Activated T-helper 2 cell treated with anti-CD3 and anti-CD28 coated beads, Interferon-gamma antibody, Interleukin-2, Interleukin-4, amounts not matched to agents 10 μg/mL and 5 μg/mL and 100 μg/mL, durations not matched to agents 14 hours and 24 hours and 36 hours (primary cell): ENCODE measurements at regions not wholly inside any gene's neighbourhood (a gene's known extent, or its start where the extent isn't known, plus 50 kb on each side); places are given as distances from the start of the nearest gene placed in this dataset.
"Not testable (repeated sequence)": the region's sequence is repeated elsewhere in the genome, so short reads cannot be mapped to it uniquely, and the experiment has no call there.

ENCODE experiments used
- DNase-seq: peaks from one replicate; pipeline ENCODE4 v3.0.0; 2021; ENCODE audit warnings: low spot score
- H3K27ac Mint-ChIP-seq: one replicate; pipeline ENCODE4 v1.8.0; 2021; ENCODE audit warnings: mixed read lengths
- H3K27me3 Mint-ChIP-seq: one replicate; pipeline ENCODE4 v1.8.0; 2021; ENCODE audit warnings: low read depth, mixed read lengths
- H3K36me3 Mint-ChIP-seq: one replicate; pipeline ENCODE4 v1.8.0; 2021; ENCODE audit warnings: low read depth, mixed read lengths
- H3K4me1 Mint-ChIP-seq: one replicate; pipeline ENCODE4 v1.8.0; 2021; ENCODE audit warnings: low read depth, mixed read lengths
- H3K4me3 Mint-ChIP-seq: one replicate; pipeline ENCODE4 v1.8.0; 2021; ENCODE audit warnings: low read depth, mild to moderate bottlenecking, moderate library complexity, mixed read lengths
- H3K9me3 Mint-ChIP-seq: one replicate; pipeline ENCODE4 v1.8.0; 2021; ENCODE audit warnings: mixed read lengths
- intact Hi-C: fragments of 100-400 bp; cut with micrococcal nuclease; formaldehyde crosslinking; loops from one replicate; pipeline ENCODE4 v1.15.1; 2023

DNA sequence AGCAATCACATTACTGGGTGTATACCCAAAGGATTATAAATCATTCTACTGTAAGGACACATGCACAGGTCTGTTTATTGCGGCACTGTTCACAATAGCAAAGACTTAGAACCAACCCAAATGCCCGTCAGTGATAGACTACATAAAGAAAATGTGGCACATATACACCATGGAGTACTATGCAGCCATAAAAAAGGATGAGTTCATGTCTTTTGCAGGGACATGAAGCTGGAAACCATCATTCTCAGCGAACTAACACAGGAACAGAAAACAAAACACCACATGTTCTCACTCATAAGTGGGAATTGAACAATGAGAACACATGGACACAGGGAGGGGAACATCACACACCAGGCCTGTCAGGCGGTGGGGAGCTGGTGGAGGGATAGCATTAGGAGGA, 313.9 kb upstream of the NCKAP5 start:
- intact Hi-C loops, result loop anchor here (10.0 kb wide), 1 partner anchor 533 kb away; no protein-coding TSS in a partner anchor
- H3K4me3 Mint-ChIP-seq, H3K36me3 Mint-ChIP-seq: not testable (repeated sequence)

DNA sequence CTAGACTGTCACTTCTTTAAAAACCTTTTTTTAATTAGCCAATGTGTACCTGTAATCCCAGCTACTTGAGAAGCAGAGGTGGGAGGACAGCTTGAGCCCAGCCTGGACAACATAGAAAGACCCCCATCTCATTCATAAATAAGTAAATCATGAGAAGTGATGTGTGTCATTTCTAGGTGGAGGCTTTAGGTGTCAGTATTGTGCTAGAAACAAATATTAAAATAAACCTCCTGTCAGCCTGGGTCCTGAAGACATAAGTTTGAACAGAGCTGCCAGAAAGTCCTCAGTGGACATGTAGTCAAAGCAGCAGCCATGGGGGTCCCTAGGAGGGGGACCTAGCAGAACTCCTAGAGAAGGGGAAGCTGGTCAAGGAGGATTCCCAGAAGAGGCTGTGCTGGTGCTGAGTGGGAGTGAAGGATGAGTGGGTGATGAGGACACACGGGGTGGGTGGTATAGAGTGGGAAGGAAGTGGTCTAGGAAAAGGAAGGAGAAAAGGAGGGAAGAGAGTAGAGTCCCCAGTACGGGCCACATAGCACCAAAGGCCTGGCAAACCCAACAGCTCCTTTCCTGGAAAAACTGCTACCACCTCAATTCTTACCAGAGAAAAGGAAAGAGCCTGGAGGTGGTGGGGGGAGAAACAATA, 316.6 kb upstream of the NCKAP5 start:
- H3K9me3 Mint-ChIP-seq, result no peaks in the 10 kb centered on the region
- DNase-seq, result no peak
- H3K4me3 Mint-ChIP-seq, result no peak overlapping the region
- H3K36me3 Mint-ChIP-seq, result no peaks in the 10 kb centered on the region
- H3K4me1 Mint-ChIP-seq, result no peaks in the 10 kb centered on the region
- no peaks in the 10 kb centered on the region for H3K27me3 Mint-ChIP-seq
- intact Hi-C loops, result loop anchor here (10.0 kb wide), 1 partner anchor 530 kb away; no protein-coding TSS in a partner anchor
- H3K27ac Mint-ChIP-seq, result no peak overlapping the region

More for the DNA sequence above, 313.9 kb upstream of the NCKAP5 start:
- H3K27me3 Mint-ChIP-seq, H3K4me1 Mint-ChIP-seq, H3K9me3 Mint-ChIP-seq, H3K27ac Mint-ChIP-seq, DNase-seq: not testable (repeated sequence)

- intact Hi-C loops, result loop anchor here (10.0 kb wide), 1 partner anchor 529 kb away; no protein-coding TSS in a partner anchor
- Mint-ChIP-seq H3K4me3 (no peak overlapping the region), H3K4me1 (no peaks in the 10 kb centered on the region), H3K36me3 (no peaks in the 10 kb centered on the region), H3K27ac (no peak overlapping the region), H3K9me3 (no peaks in the 10 kb centered on the region), H3K27me3 (no peaks in the 10 kb centered on the region)
- DNase-seq, result no peak
Observed at GRCh38 chr2:133885847-133886246, 317.6 kb upstream of the NCKAP5 start.

DNA sequence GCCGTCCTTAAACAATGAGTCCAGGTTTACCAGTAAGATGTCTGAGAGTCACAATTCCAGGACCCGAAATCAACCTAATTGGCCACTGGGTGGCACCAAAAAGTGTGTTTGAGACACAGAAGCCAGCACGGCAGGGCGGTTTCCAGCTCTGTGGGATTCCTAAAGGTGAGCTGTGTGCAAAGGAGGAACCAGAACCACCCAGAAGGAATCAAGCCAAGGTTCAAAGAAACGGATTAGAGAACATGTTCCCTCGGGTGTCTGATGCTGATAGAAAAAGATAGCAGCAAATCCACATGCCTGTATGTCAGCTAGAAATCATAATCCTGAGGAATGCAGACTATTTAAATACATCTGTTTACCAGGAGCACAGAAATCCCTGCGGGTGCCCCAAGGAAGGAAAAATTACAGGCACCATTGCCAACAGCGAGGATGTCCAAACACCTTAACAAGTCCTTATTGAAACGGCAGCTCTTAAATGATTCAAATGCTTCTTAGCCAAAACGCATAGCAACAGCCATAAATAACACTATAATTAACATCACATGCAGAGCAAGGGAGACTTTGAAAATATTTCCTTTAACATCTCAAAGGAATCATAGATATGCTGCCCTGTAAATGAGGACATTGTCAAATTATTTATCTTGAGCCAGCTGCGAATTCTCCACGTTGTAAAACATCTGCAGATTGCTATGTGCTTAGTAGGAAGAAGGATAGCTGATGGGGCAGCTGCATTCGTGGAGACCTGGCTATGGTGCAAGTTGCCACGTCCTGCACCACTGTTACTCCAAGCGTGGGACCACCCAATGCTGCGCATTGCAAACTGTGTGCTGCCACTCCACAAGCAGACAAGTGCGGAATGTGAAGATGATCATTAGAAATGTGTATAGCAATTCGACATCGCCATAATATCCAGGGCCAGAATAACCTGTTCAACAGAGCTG, 318.7 kb upstream of the NCKAP5 start:
- no peaks in the 10 kb centered on the region for H3K36me3 Mint-ChIP-seq
- DNase-seq, result no peak
- H3K4me1 Mint-ChIP-seq, result no peaks in the 10 kb centered on the region
- H3K4me3 Mint-ChIP-seq, result no peak overlapping the region
- no peaks in the 10 kb centered on the region for H3K27me3 Mint-ChIP-seq
- intact Hi-C loops, result loop anchor here (10.0 kb wide), 1 partner anchor 528 kb away; no protein-coding TSS in a partner anchor
- H3K9me3 Mint-ChIP-seq, result no peaks in the 10 kb centered on the region
- no peak overlapping the region for H3K27ac Mint-ChIP-seq

DNA sequence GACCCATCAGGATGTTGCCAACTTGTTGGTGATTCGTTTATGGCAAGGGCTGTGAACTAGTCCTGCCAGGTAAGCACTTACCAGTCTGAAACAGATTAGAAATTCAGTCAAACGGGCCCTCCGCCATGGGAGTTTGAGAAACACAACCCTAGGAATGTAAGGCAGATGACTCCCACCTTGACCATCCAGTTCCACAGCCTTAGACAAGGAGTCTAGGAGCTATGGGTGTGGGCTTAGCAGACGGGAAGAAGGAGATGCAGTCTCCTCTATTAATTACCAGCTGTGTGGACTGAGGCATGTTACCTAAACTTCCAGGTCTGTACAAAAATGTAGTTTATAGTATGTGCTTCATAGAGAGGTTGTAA, 319.4 kb upstream of the NCKAP5 start:
- Mint-ChIP-seq H3K9me3 (no peaks in the 10 kb centered on the region), H3K27me3 (no peaks in the 10 kb centered on the region), H3K36me3 (no peaks in the 10 kb centered on the region), H3K27ac (no peak overlapping the region), H3K4me3 (no peak overlapping the region), H3K4me1 (no peaks in the 10 kb centered on the region)
- intact Hi-C loops, result loop anchor here (10.0 kb wide), 1 partner anchor 527 kb away; no protein-coding TSS in a partner anchor
- no peak for DNase-seq

DNA sequence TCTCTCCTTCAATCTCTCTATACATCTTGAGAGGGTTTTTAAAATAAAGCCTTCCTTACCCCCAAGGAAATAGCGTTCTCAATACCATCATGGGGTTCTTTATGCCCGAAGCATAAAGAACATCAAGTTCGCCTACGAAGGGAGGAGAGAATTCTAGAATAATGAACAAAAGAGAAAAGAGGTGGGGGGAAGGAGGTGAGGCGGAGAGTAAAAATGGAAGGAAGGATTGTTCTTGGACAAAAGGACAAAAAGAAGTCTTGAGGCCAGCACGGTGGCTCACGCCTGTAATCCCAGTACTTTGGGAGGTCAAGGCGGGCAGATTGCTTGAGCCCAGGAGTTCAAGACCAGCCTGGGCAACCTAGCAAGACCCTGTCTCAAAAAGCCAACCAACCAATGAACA, 319.8 kb upstream of the NCKAP5 start:
- DNase-seq, result no peak
- intact Hi-C loops, result loop anchor here (10.0 kb wide), 1 partner anchor 527 kb away; no protein-coding TSS in a partner anchor
- H3K9me3 Mint-ChIP-seq, result no peaks in the 10 kb centered on the region
- H3K27me3 Mint-ChIP-seq, result no peaks in the 10 kb centered on the region
- H3K27ac Mint-ChIP-seq, result no peak overlapping the region
- no peaks in the 10 kb centered on the region for H3K4me1 Mint-ChIP-seq
- no peak overlapping the region for H3K4me3 Mint-ChIP-seq
- no peaks in the 10 kb centered on the region for H3K36me3 Mint-ChIP-seq

DNA sequence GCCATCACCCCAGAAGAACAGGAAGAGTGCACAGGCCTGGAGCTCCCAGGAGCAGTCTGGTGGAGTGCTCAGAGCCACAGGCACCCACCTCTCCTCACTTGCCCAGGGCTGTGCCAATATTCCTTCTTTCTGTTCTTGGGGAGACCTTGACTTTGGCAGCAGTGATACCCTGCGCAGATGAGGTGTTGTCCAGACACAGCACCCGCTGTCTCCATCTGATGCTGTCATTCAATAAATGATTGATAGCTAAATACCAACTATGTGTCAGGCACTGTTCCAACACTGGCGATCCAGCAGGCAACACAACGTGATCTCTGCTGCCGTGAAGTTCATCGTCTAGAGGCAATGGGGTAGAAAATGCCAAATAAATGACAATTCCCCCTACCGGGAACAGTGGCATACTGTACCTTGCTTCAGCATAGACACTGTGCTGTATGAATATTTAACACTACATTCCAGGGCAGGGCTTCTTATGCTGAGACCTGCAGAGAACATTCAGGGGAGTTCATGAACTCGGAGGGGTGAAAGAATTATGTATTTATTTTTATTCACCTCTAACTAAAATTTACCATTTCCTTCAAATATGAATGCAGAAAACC, 320.5 kb upstream of the NCKAP5 start:
- Mint-ChIP-seq H3K27me3 (no peaks in the 10 kb centered on the region), H3K36me3 (no peaks in the 10 kb centered on the region), H3K4me1 (no peaks in the 10 kb centered on the region), H3K27ac (no peak overlapping the region), H3K4me3 (no peak overlapping the region), H3K9me3 (no peaks in the 10 kb centered on the region)
- intact Hi-C loops, result loop anchor here (10.0 kb wide), 1 partner anchor 526 kb away; no protein-coding TSS in a partner anchor
- DNase-seq, result no peak

DNA sequence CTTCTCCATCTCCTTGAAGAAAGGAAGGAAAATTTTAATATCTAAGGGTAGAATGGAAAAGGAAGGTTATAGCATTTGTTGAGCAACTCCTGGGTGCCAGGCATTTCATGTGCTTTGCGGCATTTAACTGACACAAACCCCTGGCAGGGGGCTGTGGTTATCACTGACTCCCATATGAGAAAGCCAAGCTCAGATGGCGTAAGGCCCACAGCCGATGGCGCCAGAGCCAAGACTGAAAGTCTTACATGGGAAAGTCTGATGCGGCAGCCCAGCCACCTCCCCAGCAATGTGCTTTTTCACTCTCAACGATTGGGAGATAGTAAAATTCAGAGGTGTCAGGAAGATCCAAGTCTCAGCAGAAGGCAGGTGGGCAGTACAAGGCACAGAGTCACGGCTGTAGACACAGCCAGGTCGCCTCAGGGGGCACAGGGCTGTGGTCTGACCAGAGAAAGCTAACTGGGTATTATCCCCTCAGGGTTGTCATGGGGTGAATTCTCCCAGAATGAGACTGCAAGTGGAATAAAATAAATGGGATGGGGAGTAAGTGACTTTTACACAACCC, 324.2 kb upstream of the NCKAP5 start:
- DNase-seq, result no peak
- intact Hi-C loops, result no loop called here
- no peaks in the 10 kb centered on the region for H3K36me3 Mint-ChIP-seq
- H3K9me3 Mint-ChIP-seq, result no peaks in the 10 kb centered on the region
- no peak overlapping the region for H3K4me3 Mint-ChIP-seq
- H3K4me1 Mint-ChIP-seq, result no peaks in the 10 kb centered on the region
- no peaks in the 10 kb centered on the region for H3K27me3 Mint-ChIP-seq
- H3K27ac Mint-ChIP-seq, result no peak overlapping the region

DNA sequence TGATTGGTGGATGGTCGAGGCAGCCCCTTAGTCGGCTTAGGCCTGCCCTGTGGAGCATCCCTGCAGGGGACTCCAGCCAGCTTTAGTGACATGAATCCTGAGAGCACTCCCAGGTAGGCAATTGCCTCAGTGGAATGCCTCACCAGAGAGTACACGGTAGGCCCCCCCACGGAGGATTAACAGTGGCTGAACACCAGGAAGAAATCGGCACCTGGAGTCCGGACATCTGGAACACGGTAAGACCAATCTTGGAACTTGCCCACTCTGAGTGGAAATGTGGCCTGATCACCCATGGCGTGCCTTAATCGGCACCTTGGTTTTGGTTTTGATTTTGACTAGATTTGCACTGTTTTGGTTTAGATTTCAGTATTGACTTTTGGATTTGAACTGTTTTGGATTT, 326.2 kb upstream of the NCKAP5 start:
- no peak for DNase-seq
- no peak overlapping the region for H3K4me3 Mint-ChIP-seq
- no peak overlapping the region for H3K27ac Mint-ChIP-seq
- H3K4me1 Mint-ChIP-seq, result no peaks in the 10 kb centered on the region
- no peaks in the 10 kb centered on the region for H3K36me3 Mint-ChIP-seq
- no peaks in the 10 kb centered on the region for H3K27me3 Mint-ChIP-seq
- intact Hi-C loops, result no loop called here
- H3K9me3 Mint-ChIP-seq, result no peaks in the 10 kb centered on the region

DNA sequence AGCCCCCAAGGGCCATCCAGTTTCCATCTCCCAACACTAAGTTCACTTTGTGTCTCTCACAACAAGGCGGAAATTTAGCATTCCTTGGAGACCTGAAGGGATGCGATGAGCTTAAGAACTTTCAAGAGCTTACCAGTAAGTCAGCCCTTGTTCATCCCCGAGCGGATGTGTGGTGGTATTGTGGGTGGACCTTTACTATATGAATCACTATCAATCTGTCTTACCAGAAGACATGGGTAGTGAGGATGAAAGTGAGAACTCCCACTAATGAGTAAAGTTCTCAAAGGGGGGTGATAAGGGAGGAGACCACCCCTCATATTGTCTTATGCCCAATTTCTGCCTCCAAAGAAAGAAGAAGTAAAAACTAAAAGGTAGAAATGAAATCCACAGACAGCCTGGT, 329.6 kb upstream of the NCKAP5 start:
- H3K27me3 Mint-ChIP-seq, H3K4me1 Mint-ChIP-seq, H3K9me3 Mint-ChIP-seq, H3K27ac Mint-ChIP-seq, H3K4me3 Mint-ChIP-seq, intact Hi-C loops, H3K36me3 Mint-ChIP-seq, DNase-seq: not testable (repeated sequence)

GRCh38 chr2:133900909-133901308, 332.6 kb upstream of the NCKAP5 start:
- Mint-ChIP-seq H3K4me3 (no peak overlapping the region), H3K4me1 (no peaks in the 10 kb centered on the region), H3K27ac (no peak overlapping the region), H3K9me3 (no peaks in the 10 kb centered on the region), H3K36me3 (no peaks in the 10 kb centered on the region), H3K27me3 (no peaks in the 10 kb centered on the region)
- no peak for DNase-seq
- intact Hi-C loops, result no loop called here

GRCh38 chr2:133906396-133906795, 338.1 kb upstream of the NCKAP5 start:
- Mint-ChIP-seq H3K27me3 (no peaks in the 10 kb centered on the region), H3K36me3 (no peaks in the 10 kb centered on the region), H3K27ac (no peak overlapping the region), H3K4me1 (no peaks in the 10 kb centered on the region), H3K4me3 (no peak overlapping the region), H3K9me3 (peaks cover 4% of the 10 kb centered on the region)
- DNase-seq, result no peak
- intact Hi-C loops, result no loop called here
